ENCODE measurements at regions not wholly inside any gene's neighbourhood (a gene's known extent, or its start where the extent isn't known, plus 50 kb on each side); places are given as distances from the start of the nearest gene placed in this dataset.

DNA sequence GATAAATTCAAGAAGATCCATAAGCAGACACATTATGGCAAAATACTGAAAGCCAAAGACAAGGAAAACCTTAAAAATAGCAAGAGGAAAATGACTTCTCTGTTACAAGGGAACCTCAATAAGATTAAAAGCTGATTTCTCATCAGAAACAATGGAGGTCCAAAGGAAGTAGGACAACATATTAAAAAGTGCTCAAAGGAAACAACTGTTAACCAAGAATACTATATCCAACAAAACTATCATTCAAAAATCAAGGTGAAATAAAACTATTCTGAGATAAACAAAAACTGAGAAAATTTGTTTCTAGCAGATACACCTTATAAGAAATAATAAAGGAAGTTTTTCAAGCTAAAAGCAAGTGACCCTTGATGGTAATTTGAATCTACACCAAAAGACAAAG, 314.7 kb upstream of the ROPN1 start:
- FAIRE-seq (no peak), DNase-seq (ENCODE audit: low read depth in 1 of 2, low spot score in 2 of 2) (no peak)
- H3K4me2 ChIP-seq (ENCODE audit: insufficient read depth in 1 of 2, low read depth in 2 of 2, low read length in 2 of 2) = no peak overlapping the region
- H4K8ac ChIP-seq (ENCODE audit: extremely low read depth, insufficient read depth, low read length) = no peak overlapping the region
- POLR2A ChIA-PET (ENCODE audit: partially characterized antibody) = no interaction called here
- no peak overlapping the region for H2AFZ ChIP-seq (ENCODE audit: low read length)
- H3K27me3 ChIP-seq (replicated peaks in 1 of 4; ENCODE audit: control insufficient read depth in 3 of 4, extremely low read depth in 1 of 4, insufficient read depth in 3 of 4, low read length in 3 of 4) = no peaks in the 10 kb centered on the region
- H3K4me3 ChIP-seq (ENCODE audit: extremely low read depth in 1 of 4, insufficient read depth in 2 of 4, low read depth in 3 of 4, low read length in 4 of 4) = no peak overlapping the region
- H3K79me2 ChIP-seq (ENCODE audit: control insufficient read depth in 1 of 2, insufficient read depth in 2 of 2, low read length in 2 of 2) = no peaks in the 10 kb centered on the region
- H3K23ac ChIP-seq (ENCODE audit: insufficient read length) = no peak overlapping the region
- TF ChIP-seq BRCA1 (IDR thresholded peaks at IDR 0.05; ENCODE audit: low read depth, low read length) (no peak), TEAD4 (IDR thresholded peaks at IDR 0.05; ENCODE audit: low read depth, low read length) (no peak), FOSL1 (IDR thresholded peaks at IDR 0.05; ENCODE audit: insufficient read depth, low read depth, low read length) (no peak), CBX5 (IDR thresholded peaks at IDR 0.05; ENCODE audit: low read depth, low read length) (no peak), SAP30 (IDR thresholded peaks at IDR 0.05; ENCODE audit: insufficient read depth, insufficient replicate concordance, low read length) (no peak), PHF8 (conservative IDR thresholded peaks at IDR 0.05; ENCODE audit: low read depth, low read length) (no peak), ASH2L (IDR thresholded peaks at IDR 0.05; ENCODE audit: low read length) (no peak), KDM5A (IDR thresholded peaks at IDR 0.05; ENCODE audit: low read length) (no peak), JUND (IDR thresholded peaks at IDR 0.05; ENCODE audit: low read length) (no peak), GTF2F1 (IDR thresholded peaks at IDR 0.05; ENCODE audit: borderline replicate concordance, low read depth, low read length) (no peak), POU5F1 (IDR thresholded peaks at IDR 0.05; ENCODE audit: low read depth, low read length) (no peak), TCF12 (IDR thresholded peaks at IDR 0.05; ENCODE audit: low read depth, low read length) (no peak), SRF (IDR thresholded peaks at IDR 0.05; ENCODE audit: low read depth, low read length) (no peak), RBBP5 (IDR thresholded peaks at IDR 0.05; ENCODE audit: borderline replicate concordance, low read depth, low read length) (no peak), TAF7 (optimal IDR thresholded peaks at IDR 0.05; ENCODE audit: borderline replicate concordance, low read depth, low read length) (no peak), NANOG (IDR thresholded peaks at IDR 0.05; ENCODE audit: insufficient read depth, low read depth, low read length, poor library complexity, severe bottlenecking) (no peak), SP4 (IDR thresholded peaks at IDR 0.05; ENCODE audit: low read length) (no peak)
- no peak overlapping the region for H3K9ac ChIP-seq (replicated peaks in 1 of 4; ENCODE audit: extremely low read depth in 1 of 4, low read depth in 3 of 4, low read length in 3 of 4)
- H4K91ac ChIP-seq (replicated peaks; ENCODE audit: insufficient read length, low read length) = no peak overlapping the region
- H3K4ac ChIP-seq (replicated peaks; ENCODE audit: insufficient read length, low read depth, low read length) = no peak overlapping the region
- CTCF ChIA-PET (ENCODE audit: partially characterized antibody) = interaction anchor here (0.9 to 1.8 kb wide), 2 partner anchors 30 to 253 kb away, joined by 3 to 4 read pairs; no protein-coding TSS in a partner anchor
- H3K56ac ChIP-seq (replicated peaks; ENCODE audit: insufficient read length, low read depth, low read length) = no peak overlapping the region
- no peaks in the 10 kb centered on the region for H3K4me1 ChIP-seq (replicated peaks in 1 of 4; ENCODE audit: control insufficient read depth in 3 of 4, insufficient read depth in 4 of 4, low read length in 3 of 4)
- H2BK15ac ChIP-seq (ENCODE audit: low read length) = no peak overlapping the region
- no peak overlapping the region for H3K27ac ChIP-seq (ENCODE audit: low read depth, low read length)
- no peak overlapping the region for H2BK12ac ChIP-seq (ENCODE audit: low read depth, low read length)
- no peaks in the 10 kb centered on the region for H3K9me3 ChIP-seq (ENCODE audit: insufficient read depth in 2 of 2, low read depth in 1 of 2, low read length in 1 of 2)
- no peak overlapping the region for H2AK5ac ChIP-seq (ENCODE audit: low read depth, low read length)
- H4K20me1 ChIP-seq (replicated peaks in 1 of 2; ENCODE audit: control insufficient read depth in 1 of 2, insufficient read depth in 2 of 2, low read length in 2 of 2) = no peaks in the 10 kb centered on the region
- no peak overlapping the region for H2BK120ac ChIP-seq (replicated peaks; ENCODE audit: low read depth, low read length)
- H3K14ac ChIP-seq (ENCODE audit: insufficient read length) = no peak overlapping the region
- no peaks in the 10 kb centered on the region for H3K36me3 ChIP-seq (ENCODE audit: control insufficient read depth in 2 of 4, insufficient read depth in 4 of 4, low read length in 3 of 4)
- no peak overlapping the region for H2BK20ac ChIP-seq (ENCODE audit: low read length)
- H3K79me1 ChIP-seq (ENCODE audit: low read depth, low read length) = no peaks in the 10 kb centered on the region
- H3K18ac ChIP-seq (ENCODE audit: extremely low read depth, low read length) = no peak overlapping the region
- no peaks in the 10 kb centered on the region for H3K23me2 ChIP-seq (ENCODE audit: low read depth, low read length)
- H4K5ac ChIP-seq (ENCODE audit: insufficient read length, low read depth, low read length) = no peak overlapping the region
- H2BK5ac ChIP-seq (ENCODE audit: low read depth, low read length) = no peak overlapping the region
